ENCODE measurements at regions not wholly inside any gene's neighbourhood (a gene's known extent, or its start where the extent isn't known, plus 50 kb on each side); places are given as distances from the start of the nearest gene placed in this dataset.

- TF ChIP-seq, protein P1, sequence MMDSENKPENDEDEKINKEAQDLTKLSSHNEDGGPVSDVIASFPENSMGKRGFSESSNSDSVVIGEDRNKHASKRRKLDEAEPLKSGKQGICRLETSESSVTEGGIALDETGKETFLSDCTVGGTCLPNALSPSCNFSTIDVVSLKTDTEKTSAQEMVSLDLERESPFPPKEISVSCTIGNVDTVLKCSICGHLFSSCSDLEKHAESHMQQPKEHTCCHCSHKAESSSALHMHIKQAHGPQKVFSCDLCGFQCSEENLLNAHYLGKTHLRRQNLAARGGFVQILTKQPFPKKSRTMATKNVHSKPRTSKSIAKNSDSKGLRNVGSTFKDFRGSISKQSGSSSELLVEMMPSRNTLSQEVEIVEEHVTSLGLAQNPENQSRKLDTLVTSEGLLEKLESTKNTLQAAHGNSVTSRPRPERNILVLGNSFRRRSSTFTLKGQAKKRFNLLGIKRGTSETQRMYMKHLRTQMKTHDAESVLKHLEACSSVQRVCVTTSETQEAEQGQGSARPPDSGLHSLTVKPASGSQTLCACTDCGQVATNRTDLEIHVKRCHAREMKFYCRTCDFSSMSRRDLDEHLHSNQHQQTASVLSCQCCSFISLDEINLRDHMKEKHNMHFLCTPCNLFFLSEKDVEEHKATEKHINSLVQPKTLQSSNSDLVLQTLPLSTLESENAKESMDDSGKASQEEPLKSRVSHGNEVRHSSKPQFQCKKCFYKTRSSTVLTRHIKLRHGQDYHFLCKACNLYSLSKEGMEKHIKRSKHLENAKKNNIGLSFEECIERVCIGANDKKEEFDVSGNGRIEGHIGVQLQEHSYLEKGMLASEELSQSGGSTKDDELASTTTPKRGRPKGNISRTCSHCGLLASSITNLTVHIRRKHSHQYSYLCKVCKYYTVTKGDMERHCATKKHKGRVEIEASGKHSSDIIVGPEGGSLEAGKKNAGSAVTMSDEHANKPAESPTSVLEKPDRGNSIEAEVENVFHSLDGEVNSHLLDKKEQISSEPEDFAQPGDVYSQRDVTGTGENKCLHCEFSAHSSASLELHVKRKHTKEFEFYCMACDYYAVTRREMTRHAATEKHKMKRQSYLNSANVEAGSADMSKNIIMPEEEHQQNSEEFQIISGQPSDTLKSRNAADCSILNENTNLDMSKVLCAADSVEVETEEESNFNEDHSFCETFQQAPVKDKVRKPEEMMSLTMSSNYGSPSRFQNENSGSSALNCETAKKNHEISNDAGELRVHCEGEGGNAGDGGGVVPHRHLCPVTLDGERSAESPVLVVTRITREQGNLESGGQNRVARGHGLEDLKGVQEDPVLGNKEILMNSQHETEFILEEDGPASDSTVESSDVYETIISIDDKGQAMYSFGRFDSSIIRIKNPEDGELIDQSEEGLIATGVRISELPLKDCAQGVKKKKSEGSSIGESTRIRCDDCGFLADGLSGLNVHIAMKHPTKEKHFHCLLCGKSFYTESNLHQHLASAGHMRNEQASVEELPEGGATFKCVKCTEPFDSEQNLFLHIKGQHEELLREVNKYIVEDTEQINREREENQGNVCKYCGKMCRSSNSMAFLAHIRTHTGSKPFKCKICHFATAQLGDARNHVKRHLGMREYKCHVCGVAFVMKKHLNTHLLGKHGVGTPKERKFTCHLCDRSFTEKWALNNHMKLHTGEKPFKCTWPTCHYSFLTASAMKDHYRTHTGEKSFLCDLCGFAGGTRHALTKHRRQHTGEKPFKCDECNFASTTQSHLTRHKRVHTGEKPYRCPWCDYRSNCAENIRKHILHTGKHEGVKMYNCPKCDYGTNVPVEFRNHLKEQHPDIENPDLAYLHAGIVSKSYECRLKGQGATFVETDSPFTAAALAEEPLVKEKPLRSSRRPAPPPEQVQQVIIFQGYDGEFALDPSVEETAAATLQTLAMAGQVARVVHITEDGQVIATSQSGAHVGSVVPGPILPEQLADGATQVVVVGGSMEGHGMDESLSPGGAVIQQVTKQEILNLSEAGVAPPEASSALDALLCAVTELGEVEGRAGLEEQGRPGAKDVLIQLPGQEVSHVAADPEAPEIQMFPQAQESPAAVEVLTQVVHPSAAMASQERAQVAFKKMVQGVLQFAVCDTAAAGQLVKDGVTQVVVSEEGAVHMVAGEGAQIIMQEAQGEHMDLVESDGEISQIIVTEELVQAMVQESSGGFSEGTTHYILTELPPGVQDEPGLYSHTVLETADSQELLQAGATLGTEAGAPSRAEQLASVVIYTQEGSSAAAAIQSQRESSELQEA (IDR thresholded peaks at IDR 0.05; ENCODE audit: low read depth): no peak
- no peak for TF ChIP-seq NCOA4 (IDR thresholded peaks at IDR 0.05; ENCODE audit: partially characterized antibody)
- no peak for TF ChIP-seq KDM1A (IDR thresholded peaks at IDR 0.05)
- no peak for TF ChIP-seq FOXA3 (CRISPR knock-in tag; conservative IDR thresholded peaks at IDR 0.05 in 1 of 2, IDR thresholded peaks at IDR 0.05 in 1 of 2)
- no peak for TF ChIP-seq HDAC1 (IDR thresholded peaks at IDR 0.05)
- no peak for TF ChIP-seq RNF2 (IDR thresholded peaks at IDR 0.05)
- TF ChIP-seq, protein P2, sequence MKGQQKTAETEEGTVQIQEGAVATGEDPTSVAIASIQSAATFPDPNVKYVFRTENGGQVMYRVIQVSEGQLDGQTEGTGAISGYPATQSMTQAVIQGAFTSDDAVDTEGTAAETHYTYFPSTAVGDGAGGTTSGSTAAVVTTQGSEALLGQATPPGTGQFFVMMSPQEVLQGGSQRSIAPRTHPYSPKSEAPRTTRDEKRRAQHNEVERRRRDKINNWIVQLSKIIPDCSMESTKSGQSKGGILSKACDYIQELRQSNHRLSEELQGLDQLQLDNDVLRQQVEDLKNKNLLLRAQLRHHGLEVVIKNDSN (CRISPR knock-in tag; IDR thresholded peaks at IDR 0.05): no peak
- TF ChIP-seq SMAD3 (CRISPR knock-in tag; conservative IDR thresholded peaks at IDR 0.05): no peak
- TF ChIP-seq ZKSCAN3 (CRISPR knock-in tag; IDR thresholded peaks at IDR 0.05): no peak
- TF ChIP-seq ZNF175 (CRISPR knock-in tag; IDR thresholded peaks at IDR 0.05; ENCODE audit: low read depth): no peak
- no peak for TF ChIP-seq ESRRB (CRISPR knock-in tag; IDR thresholded peaks at IDR 0.05; ENCODE audit: borderline replicate concordance)
Measured at GRCh38 chr15:61425934-61426333, 196.8 kb upstream of the RORA start (continued).

All from K562 (cell line).